ENCODE measurements at regions not wholly inside any gene's neighbourhood (a gene's known extent, or its start where the extent isn't known, plus 50 kb on each side); places are given as distances from the start of the nearest gene placed in this dataset.
"Not testable (repeated sequence)": the region's sequence is repeated elsewhere in the genome, so short reads cannot be mapped to it uniquely, and the experiment has no call there.

GRCh38 chr2:131425231-131425941, 50.5 kb upstream of the TUBA3D start:
- no peak for DNase-seq (ENCODE audit: low read depth)

GRCh38 chr2:131424605-131425114, 51.3 kb upstream of the TUBA3D start:
- not testable (repeated sequence) for DNase-seq (ENCODE audit: low read depth)

- not testable (repeated sequence) for DNase-seq (ENCODE audit: low read depth)
Observed at GRCh38 chr2:131420751-131421150, 55.2 kb upstream of the TUBA3D start.

GRCh38 chr2:131419441-131419840, 55.5 kb upstream of the RAB6D start:
- DNase-seq (ENCODE audit: low read depth), result peak; percentile 10

- DNase-seq (ENCODE audit: low read depth), result no peak
Observed at GRCh38 chr2:131418625-131419024, 54.7 kb upstream of the RAB6D start.

GRCh38 chr2:131417886-131418285, 53.9 kb upstream of the RAB6D start:
- DNase-seq (ENCODE audit: low read depth), result no peak

GRCh38 chr2:131413785-131414184, 49.8 kb upstream of the RAB6D start:
- DNase-seq (ENCODE audit: low read depth), result no peak
